ENCODE measurements at regions not wholly inside any gene's neighbourhood (a gene's known extent, or its start where the extent isn't known, plus 50 kb on each side); places are given as distances from the start of the nearest gene placed in this dataset.

DNA sequence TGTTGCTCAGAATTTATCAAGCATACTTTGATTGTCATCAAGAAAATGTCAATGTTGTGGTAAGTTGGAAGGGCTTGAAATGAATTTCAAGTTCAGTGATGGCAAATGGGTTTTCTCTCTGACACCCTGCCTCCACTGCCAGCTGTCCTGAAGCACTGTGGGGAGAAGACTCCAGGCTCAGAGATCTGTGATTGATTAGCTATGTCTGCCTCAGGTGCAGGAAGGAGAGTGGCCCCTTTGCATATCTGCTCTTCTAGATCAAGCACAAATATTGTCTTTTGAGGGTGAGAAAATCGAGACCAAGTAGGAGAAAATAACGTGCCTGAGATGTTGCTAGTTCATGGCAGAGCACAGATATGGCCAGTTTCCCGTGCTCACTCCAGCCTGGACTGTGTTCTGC is 178.8 kb upstream of the GLI2 start:
- no peak for DNase-seq

DNA sequence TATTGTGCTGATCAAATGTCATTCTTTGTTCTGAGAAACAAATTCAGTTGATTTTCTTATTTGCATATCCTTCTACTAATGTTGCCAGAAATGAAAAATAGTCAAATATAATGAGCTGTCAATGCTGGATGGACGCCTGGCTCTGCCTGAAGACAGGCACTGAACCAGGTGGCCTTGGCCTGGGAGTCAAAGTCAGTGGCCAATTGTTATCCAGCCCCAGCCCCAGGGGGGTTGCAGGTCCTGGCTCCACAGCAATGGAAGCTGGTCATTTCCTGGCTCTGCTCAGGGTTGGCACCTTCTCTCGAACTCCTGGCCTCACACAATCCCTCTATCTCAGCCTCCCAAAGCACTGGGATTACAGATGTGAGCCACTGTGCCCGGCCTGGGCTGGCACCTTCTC is 176.8 kb upstream of the GLI2 start:
- no peak for DNase-seq

GRCh38 chr2:120559401-120559800 is 176.3 kb upstream of the GLI2 start:
- DNase-seq, result no peak

GRCh38 chr2:120560330-120560729 is 175.3 kb upstream of the GLI2 start:
- no peak for DNase-seq

DNA sequence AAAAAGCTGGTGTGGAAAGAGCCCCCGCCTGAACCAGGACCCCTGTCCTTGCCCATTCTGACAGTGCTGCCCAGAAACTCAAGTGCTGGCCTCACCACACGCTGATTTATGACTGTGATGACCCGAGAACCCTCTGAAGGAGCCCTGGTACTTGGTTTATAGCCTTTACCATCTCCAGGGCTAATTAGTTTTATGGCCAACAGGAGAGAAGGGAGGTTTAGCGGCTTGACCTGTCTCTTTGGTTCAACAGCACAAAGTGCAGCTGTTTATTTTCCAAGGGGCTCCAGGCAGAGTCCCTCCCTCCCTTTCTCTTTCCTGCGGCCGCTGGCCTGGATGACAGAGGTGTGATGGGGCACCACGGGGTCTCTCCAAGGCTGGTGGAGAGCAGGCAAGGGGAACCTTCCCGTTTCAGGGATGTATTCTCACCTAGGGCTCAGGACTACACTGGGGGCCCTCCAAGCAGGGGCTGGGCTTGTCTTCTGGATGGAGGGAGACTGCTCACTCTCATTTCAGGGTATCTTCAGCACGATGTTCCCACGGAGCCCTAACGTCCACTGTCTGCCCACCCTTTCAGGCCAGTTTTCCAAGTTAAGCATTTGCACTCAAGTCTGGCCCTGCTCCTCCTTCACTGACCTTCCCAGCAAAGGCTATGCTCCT is 174.2 kb upstream of the GLI2 start:
- no peak for DNase-seq

GRCh38 chr2:120562218-120563005 is 173.3 kb upstream of the GLI2 start:
- no peak for DNase-seq

GRCh38 chr2:120563616-120564015 is 172.1 kb upstream of the GLI2 start:
- DNase-seq, result no peak

DNA sequence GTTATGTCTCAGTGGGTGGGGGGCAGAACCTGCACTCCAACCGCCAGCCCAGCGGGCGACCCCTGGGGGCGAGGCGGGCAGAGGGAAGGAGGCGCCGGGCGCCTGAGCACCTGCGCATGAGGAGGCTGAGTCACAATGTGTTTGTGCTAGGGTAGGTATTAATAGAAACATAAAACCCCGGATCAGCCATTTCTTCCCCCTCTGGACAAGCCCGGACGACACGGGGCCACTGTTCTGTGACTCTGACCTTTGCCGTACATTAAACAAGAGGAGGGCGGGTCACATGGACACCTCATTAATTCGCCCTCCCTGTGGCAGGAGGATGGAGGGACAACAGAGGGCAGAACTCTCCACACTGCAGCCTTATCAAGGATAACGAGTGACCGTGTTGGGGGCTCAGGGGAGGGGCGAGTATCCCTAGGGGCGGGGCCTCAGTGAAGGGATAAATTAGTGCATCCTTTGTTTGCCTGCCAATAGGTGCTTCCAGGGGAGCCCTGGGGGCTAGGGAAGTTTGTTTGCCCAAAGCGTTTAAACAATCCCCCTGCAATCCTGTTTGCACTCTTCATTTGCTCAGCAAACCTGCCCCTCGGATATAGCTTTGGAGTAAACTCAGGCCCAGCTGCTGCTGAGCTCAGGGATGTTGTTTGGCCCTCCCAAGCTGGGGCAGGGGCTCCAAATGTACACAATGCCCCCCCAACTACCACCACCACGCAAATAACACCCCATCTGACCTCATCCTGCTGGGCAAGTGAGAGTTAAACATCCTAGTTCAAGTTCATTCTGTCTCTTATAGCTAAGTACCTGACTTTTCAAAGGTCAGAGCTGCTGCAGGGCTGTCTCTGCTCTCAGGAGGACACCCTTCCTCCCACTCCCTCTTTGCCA is 171.2 kb upstream of the GLI2 start:
- DNase-seq, result no peak

DNA sequence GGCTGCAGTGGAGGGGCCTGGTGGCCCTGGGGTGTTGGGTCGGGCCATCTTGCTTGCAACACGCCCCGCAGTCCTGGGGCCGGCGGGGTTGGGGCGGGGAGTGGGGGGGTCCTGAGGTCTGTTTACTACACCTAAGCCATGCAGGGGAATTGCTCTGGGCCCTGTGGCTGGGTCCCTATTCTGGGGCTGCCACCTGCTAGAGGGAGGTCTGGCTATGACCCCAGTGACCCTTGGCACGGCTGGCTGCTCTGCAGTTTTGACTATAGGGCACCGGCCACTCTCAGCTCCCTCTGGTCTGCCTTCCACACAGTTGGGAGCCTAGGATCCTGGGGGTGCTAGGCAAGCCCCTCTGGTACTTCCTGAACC is 170.6 kb upstream of the GLI2 start:
- no peak for DNase-seq

- DNase-seq, result no peak
These were observed 169.7 kb upstream of the GLI2 start for GRCh38 chr2:120565929-120566328.

DNA sequence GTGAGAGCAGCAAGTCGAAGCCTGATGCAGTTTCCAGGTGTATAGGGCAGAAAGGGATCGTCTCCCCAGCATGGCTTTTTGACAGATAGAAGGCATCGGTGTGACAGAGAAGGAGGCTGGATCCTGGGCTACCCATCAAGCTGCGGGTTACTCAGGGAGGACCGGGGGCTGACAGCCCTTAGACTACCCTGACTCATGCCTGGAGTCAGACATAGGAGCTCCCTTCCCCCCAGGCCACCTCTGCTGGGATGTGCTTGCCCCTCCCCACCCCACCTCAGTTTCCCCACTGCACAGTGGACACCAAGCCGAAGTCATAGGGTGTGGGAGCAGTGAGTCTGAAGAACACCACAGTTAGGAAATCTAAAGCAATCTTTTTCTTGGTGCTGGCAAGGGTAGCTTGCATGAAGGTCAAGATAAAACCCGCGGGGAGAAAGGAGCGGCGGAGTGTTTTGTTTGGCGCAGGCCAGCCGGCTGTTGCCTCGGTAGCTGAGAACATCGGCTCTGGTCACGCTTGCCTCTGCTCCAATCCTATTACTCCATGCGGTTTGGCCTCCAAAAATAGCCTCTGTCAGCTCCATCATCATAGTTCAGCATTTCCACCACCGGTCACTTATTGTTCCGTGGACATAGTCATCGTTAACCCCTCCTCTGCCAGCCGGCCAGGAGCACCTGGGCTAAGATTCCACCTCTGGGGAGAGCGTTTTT is 169.2 kb upstream of the GLI2 start:
- no peak for DNase-seq

DNA sequence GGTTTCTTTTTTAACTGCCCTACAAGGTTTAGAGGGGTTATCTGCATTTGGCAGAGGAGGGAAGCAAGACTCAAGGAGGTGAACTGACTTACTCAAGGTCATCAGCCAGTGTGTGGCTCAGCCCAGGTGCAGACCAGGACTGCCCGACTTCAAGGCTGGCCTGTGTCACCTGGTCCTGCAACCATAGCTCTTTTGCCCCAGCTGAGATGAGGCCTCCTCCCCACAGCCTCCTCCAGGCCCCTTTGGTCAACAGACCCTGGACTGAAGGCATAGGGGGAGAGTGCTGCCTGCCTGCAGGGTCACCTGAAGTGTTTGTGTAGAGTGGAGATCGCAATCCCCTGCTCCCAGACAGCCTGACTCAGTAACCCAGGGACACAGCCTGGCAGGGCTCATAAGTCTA is 168.5 kb upstream of the GLI2 start:
- no peak for DNase-seq

- no peak for DNase-seq
These were observed 167.3 kb upstream of the GLI2 start for GRCh38 chr2:120568089-120568974.

DNA sequence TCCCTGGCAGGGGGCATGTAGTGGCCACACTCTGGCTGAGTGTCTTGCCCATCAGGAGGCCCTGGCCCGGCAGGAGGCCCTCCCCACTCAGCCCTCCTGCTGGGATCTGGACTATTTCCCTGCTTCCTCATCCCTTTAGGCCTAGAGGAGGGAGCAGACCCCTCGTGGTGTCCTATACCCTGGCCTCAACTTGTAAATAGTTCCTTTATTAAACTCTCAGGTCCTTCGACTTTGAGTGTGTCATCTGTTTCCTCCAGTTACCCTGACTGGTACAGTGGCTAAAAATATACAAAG is 166.7 kb upstream of the GLI2 start:
- no peak for DNase-seq

GRCh38 chr2:120570001-120570400 is 165.7 kb upstream of the GLI2 start:
- no peak for DNase-seq

GRCh38 chr2:120570546-120570945 is 165.1 kb upstream of the GLI2 start:
- DNase-seq, result no peak

- DNase-seq, result no peak
These were observed 164.5 kb upstream of the GLI2 start for GRCh38 chr2:120571015-120571728.

DNA sequence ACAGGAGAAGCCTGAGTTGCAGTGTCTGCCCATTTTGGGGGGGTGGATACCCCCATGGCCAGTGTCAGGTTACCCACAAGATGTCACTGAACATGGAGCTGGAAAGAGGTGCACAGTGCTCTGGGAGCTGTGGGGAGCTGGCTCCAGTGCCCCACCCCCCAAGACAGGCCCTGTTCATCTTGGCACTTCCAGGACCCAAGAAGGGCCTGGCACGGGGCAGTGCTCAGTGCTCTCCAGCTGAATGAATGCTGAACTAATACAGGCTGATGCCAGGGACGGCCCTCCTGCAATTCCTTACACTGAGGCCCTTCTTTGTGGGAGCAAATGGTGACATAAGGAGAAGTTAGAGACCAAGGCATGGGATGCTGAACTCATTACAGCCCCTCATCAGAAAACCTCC is 163.4 kb upstream of the GLI2 start:
- DNase-seq, result no peak

GRCh38 chr2:120574620-120575019 is 161.0 kb upstream of the GLI2 start:
- DNase-seq, result no peak

DNA sequence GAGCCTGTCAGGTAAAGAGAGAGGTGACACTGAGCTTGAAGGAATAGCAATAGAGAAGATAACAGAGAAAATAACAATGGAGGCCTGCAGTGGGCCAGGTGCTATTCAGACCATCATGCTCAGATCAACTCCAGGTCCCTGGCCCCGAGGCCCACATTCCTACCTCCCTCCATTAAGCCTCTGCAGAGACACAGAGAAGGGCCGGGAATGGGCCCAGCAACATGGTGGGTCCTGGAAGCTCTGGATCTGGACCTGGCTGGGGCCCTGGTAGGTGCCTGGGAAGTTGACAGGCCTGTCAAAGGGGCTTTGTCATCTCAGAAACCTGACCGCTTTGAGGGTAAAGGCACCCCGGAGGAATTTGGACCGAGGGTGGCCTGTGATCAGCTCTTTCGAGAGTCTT is 159.7 kb upstream of the GLI2 start:
- no peak for DNase-seq

Data from activated CD4-positive, alpha-beta T cell treated with anti-CD3 and anti-CD28 coated beads, Interleukin-10, Interleukin-2, amounts not matched to agents 100 ng/mL and 50 ng/mL, durations not matched to agents 16 hours and 8 hours (primary cell).